GM21825 (cell line): ENCODE measurements at regions not wholly inside any gene's neighbourhood (a gene's known extent, or its start where the extent isn't known, plus 50 kb on each side); places are given as distances from the start of the nearest gene placed in this dataset.
"Not testable (repeated sequence)": the region's sequence is repeated elsewhere in the genome, so short reads cannot be mapped to it uniquely, and the experiment has no call there.

ENCODE experiments used
- ATAC-seq: cut with Tn5 transposase; IDR thresholded peaks from one replicate; pipeline ENCODE4 v1.9.1; 2021; ENCODE audit warnings: mild to moderate bottlenecking, moderate library complexity; ENCODE audit not compliant: unreplicated experiment

DNA sequence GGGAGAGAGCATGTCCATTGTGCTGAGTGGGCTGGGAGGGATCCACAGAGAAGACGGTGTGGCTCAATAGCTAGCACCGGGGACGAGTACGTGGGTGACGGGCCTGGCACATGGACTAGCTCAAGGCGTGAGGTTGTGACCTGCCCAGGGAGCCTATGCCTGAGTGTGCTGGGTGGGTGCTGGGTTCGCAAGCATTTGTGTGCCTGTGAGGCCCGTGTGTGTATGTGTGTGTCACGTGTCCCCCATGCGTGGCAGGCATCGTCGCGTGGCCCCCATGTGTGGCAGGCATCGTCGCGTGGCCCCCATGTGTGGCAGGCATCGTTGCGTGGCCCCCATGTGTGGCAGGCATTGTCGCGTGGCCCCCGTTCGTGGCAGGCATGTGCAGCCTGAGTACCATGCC lies 109.2 kb downstream of the TMEM121 start:
- no peak for ATAC-seq

- ATAC-seq: not testable (repeated sequence)
Observed at GRCh38 chr14:105636021-105636420, 109.6 kb downstream of the TMEM121 start.

DNA sequence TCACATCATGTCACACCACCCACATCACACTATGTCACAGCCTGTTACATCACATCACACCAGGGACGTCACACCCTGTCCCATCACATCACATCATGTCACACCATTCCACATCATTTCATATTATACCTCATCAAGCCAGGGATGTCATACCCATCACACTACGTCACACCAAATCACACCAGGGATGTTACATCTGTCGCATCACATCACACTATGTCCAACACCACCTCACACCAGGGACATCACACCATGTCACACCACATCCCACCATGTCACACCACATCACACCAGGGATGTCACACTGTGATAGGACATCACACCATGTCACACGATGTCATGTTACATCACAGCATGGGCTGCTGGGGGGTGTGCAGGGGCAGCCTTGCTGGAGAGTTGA lies 110.6 kb downstream of the TMEM121 start:
- no peak for ATAC-seq

DNA sequence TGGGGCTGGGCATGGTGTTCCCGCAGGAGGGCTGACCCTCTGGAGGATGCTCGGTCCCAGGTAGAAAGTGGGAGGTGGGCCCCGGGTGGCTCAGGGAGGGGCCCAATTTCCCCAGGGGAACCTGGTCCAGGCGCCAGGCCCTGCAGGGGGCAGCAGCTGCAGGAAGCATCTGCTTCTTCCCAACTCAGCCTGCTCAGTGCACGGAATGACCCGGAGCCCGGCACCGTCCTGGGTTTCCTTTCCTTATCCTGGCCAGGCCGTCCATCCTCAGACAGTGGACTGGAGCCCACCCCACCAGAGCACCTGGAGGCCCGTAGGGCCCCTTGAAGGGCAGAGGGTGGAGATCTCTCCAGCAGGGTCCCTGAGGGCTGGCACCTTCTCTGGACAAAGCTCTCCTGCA lies 111.0 kb downstream of the TMEM121 start:
- ATAC-seq: not testable (repeated sequence)

- not testable (repeated sequence) for ATAC-seq
Observed at GRCh38 chr14:105639969-105640931, 113.9 kb downstream of the TMEM121 start.

DNA sequence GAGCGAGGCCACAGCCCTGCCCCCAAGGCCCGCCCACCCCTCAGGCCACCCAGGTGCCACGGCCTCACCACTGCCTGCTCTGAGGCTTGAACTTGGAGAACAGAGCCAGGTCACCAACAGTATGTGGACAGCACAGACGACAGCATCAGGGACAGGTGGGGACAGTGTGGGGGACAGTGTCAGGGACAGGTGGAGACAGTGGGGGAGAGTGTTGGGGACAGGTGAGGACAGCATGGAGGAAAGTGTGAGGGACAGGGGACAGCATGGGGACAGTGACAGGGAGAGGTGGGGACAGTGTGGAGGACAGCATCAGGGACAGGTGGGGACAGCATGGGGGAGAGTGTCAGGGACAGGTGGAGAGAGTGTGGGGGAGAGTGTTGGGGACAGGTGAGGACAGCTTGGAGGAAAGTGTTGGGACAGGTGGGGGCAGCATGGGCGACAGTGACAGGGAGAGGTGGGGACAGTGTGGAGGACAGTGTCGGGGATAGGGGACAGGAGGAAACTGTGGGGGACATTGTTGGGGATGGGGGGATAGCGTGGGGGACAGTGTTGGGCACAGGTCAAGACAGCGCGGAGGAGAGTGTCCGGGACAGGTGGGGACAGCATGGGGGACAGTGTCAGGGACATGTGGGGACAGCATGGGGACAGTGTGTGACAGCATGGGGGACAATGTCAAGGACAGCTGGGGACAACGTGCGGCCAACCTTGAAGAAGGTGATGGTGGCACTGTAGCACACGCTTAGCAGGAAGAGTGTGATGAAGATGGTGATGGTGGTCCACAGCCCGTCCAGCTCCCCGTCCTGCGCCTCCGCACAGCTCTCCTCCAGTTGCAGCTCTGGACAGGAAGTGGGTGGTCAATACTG lies 114.9 kb downstream of the TMEM121 start:
- no peak for ATAC-seq

- ATAC-seq: not testable (repeated sequence)
Observed at GRCh38 chr14:105641951-105642350, 115.6 kb downstream of the TMEM121 start.

DNA sequence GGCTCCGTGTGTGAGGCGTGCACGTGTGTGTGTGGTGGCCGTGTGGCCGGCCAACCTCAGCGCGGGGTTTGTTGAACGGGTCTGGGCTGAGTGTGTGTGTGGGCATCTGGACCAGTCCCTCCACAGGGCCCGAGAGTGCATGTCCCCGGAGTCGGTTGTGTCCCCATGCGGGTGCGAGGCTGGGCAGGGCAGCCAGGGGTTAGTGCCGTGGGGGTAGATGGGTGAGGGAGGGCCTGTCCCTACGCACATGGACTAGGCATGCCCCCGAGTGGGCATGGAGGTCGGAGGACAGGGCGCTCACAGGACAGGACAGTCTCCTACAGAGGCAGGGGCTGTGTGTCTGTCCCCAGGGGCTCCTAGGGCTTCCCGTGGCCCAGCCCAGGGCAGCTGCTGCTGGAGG lies 116.1 kb downstream of the TMEM121 start:
- not testable (repeated sequence) for ATAC-seq

GRCh38 chr14:105643406-105644052 lies 117.1 kb downstream of the TMEM121 start:
- not testable (repeated sequence) for ATAC-seq

DNA sequence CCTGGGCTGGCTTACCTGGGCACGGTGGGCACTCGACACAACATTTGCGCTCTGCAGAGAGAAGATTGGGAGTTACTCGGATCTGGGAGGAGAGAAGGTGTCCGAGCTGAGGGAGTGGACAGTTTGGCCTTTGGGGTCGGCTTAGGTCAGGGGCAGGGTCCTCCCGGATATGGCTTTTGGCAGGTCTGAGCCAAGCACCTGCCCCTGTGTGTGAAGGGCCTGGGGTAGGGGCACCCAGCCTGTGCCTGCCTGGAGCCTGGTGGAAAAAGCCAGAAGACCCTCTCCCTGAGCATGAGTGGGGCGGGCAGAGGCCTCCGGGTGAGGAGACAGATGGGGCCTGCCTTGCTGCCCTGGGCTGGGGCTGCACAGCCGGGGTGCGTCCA lies 117.7 kb downstream of the TMEM121 start:
- not testable (repeated sequence) for ATAC-seq

- not testable (repeated sequence) for ATAC-seq
Observed at GRCh38 chr14:105644457-105644856, 118.1 kb downstream of the TMEM121 start.

DNA sequence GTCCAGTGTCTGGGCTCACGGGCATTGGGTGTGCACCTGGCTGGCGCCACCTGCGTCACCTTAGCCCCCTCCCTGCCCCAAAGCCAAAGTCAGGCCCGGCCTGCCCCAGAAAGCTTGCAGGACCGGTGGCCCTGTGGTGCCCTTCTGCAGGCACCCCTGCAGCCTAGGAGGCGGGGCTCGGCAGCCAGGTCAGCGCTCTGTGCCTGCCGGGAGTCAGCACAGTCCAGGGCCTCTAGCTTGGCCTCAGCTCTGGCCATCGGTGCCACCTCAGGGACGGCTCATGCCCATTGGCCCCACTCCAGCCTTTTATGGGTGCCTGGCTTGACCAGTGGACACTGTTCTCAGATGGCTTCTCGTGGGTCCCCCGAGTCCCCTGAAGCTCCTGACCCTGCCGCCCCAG lies 118.5 kb downstream of the TMEM121 start:
- not testable (repeated sequence) for ATAC-seq

- ATAC-seq: not testable (repeated sequence)
Observed at GRCh38 chr14:105645389-105645788, 119.0 kb downstream of the TMEM121 start.

GRCh38 chr14:105646175-105646574 lies 119.8 kb downstream of the TMEM121 start:
- ATAC-seq: no peak

- ATAC-seq: not testable (repeated sequence)
Observed at GRCh38 chr14:105646711-105647281, 120.4 kb downstream of the TMEM121 start.

DNA sequence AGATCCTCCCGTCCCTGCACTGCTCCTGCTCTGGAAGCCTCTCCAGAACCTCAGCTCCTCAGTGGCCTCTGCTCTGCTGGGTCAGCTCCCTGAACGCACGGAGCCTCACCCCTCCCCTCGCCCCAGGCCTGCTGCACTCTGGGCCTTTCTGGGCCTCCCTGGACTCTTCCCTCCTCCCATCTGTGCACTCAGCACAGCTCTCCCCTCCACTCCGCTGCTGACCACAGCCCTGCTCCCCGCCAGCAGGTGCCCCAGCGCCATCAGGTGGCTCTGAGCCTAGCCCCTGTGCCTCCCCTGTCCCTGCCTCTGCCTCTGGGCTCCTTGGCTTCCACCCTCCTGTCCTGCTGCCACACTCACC lies 121.0 kb downstream of the TMEM121 start:
- not testable (repeated sequence) for ATAC-seq

- peak; percentile 65 for ATAC-seq
Observed at GRCh38 chr14:105647784-105648608, 121.6 kb downstream of the TMEM121 start.

DNA sequence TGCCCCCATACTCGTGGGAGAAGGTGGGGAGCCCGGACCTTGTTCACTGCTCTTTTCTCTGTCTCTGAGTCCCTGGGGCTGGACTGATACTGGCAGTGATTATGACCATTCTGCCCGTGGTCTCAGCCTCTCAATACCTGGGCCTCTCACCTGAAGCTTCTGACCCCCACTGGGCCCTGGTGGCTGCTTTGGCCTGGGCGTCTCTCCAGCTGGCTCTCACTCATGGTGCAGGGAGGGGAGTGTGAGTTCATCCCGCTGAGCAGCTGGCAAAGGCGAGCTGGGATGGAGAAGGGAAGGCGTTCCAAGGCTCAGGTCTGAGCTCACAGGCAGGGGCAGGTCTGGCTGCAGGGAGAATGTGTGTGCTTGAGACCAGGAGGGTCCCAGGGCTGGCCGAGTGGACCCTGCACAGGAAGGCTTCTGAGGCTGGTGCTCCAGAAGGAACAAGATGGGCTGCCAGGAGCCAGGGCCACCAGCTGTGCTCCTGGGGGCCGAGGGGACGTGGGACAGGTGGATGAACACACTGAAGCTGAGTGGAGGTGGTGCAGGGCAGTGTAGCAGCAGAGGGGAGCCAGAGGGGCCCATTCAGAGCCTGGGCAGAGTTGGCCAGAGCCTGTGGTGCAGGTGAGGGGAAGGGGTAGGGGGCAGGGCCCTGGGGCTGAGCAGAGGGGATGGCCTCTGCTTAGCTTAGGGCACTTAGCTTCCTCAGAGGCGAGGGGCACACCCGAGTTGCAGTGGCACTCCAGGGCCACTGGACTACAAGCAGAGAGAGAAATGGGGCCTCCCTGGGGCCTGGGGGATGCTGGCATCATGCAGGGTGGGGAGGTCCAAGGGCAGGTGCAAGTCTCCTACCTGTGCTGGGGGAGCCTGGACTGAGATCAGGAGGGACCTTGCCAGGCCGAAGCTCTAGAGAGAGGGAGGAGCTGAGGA lies 122.5 kb downstream of the TMEM121 start:
- ATAC-seq: not testable (repeated sequence)

GRCh38 chr14:105652317-105652716 lies 125.9 kb downstream of the TMEM121 start:
- ATAC-seq: not testable (repeated sequence)
